H1 (cell line): ENCODE measurements at regions not wholly inside any gene's neighbourhood (a gene's known extent, or its start where the extent isn't known, plus 50 kb on each side); places are given as distances from the start of the nearest gene placed in this dataset.

Source experiments
- CTCF ChIA-PET: fragments of 300-600 bp; sonication (Branson Sonifier 250); formaldehyde crosslinking; loops from one replicate; lab custom pipeline; 2021; ENCODE audit not compliant: partially characterized antibody; lab: Charles Lee
- POLR2A ChIA-PET: fragments of 300-600 bp; sonication (Branson Sonifier 250); formaldehyde crosslinking; loops from one replicate; lab custom pipeline; 2021; ENCODE audit warnings: inconsistent platforms; ENCODE audit not compliant: partially characterized antibody; lab: Charles Lee
- DNase-seq, 2 experiments: peaks; one replicate each; pipeline versions ENCODE4 v3.0.0 to v3.0.0-alpha.2; 2010 to 2022; ENCODE audit warnings: low spot score in 2 of 2, low read depth in 1 of 2, mixed read lengths in 1 of 2
- FAIRE-seq: peaks from 2 replicates; lab custom pipeline; 2011; peaks lifted over from hg19 to GRCh38; lab: Jason Lieb, UNC
- H2AFZ ChIP-seq: 2 replicates; pipeline ENCODE4 v1.8.1; 2012; ENCODE audit warnings: low read length, inconsistent platforms
- H2AK5ac ChIP-seq: 2 replicates; pipeline ENCODE4 v1.6.1; 2013; ENCODE audit warnings: low read depth, low read length
- H2BK120ac ChIP-seq: replicated peaks from 2 replicates; pipeline ENCODE3; 2013; ENCODE audit warnings: low read depth, low read length, inconsistent platforms
- H2BK12ac ChIP-seq: 2 replicates; pipeline ENCODE4 v1.6.1; 2013; ENCODE audit warnings: low read depth, low read length
- H2BK15ac ChIP-seq: 2 replicates; pipeline ENCODE4 v1.6.1; 2013; ENCODE audit warnings: low read length
- H2BK20ac ChIP-seq: 2 replicates; pipeline ENCODE4 v1.6.1; 2013; ENCODE audit warnings: low read length
- H2BK5ac ChIP-seq: 2 replicates; pipeline ENCODE4 v1.6.1; 2013; ENCODE audit warnings: low read depth, low read length
- H3K14ac ChIP-seq: 2 replicates; pipeline ENCODE4 v1.6.1; 2013; ENCODE audit warnings: inconsistent platforms; ENCODE audit not compliant: insufficient read length
- H3K18ac ChIP-seq: 2 replicates; pipeline ENCODE4 v1.6.1; 2013; ENCODE audit warnings: low read length; ENCODE audit errors: extremely low read depth
- H3K23ac ChIP-seq: 2 replicates; pipeline ENCODE4 v1.6.1; 2013; ENCODE audit warnings: inconsistent platforms; ENCODE audit not compliant: insufficient read length
- H3K23me2 ChIP-seq: 2 replicates; pipeline ENCODE4 v1.6.1; 2013; ENCODE audit warnings: low read depth, low read length
- H3K27ac ChIP-seq: 2 replicates; pipeline ENCODE4 v1.6.1; 2011; ENCODE audit warnings: low read depth, low read length, inconsistent platforms
- H3K27me3 ChIP-seq, 4 experiments: replicated peaks in 1 of 4; 1 replicate in 1 of 4; 2 replicates in 3 of 4; pipeline versions ENCODE4 v1.6.1 to v1.8.1; 2011 to 2013; ENCODE audit warnings: low read length in 3 of 4, mild to moderate bottlenecking in 3 of 4, inconsistent platforms in 2 of 4, mixed read lengths in 2 of 4, moderate library complexity in 1 of 4; ENCODE audit not compliant: control insufficient read depth in 3 of 4, insufficient read depth in 3 of 4; ENCODE audit errors: extremely low read depth in 1 of 4
- H3K36me3 ChIP-seq, 4 experiments: 2 replicates each; pipeline versions ENCODE4 v1.6.1 to v1.8.1; 2011 to 2013; ENCODE audit warnings: mild to moderate bottlenecking in 4 of 4, low read length in 3 of 4, moderate library complexity in 2 of 4, control low read depth in 1 of 4, inconsistent platforms in 1 of 4; ENCODE audit not compliant: insufficient read depth in 4 of 4, control insufficient read depth in 2 of 4
- H3K4ac ChIP-seq: replicated peaks from 2 replicates; pipeline ENCODE3; 2013; ENCODE audit warnings: low read length, low read depth, mixed read lengths, inconsistent platforms; ENCODE audit not compliant: insufficient read length
- H3K4me1 ChIP-seq, 4 experiments: replicated peaks in 1 of 4; 1 replicate in 1 of 4; 2 replicates in 3 of 4; pipeline versions ENCODE4 v1.6.1 to v1.8.1; 2011 to 2013; ENCODE audit warnings: low read length in 3 of 4, inconsistent platforms in 2 of 4, mixed read lengths in 1 of 4; ENCODE audit not compliant: insufficient read depth in 4 of 4, control insufficient read depth in 3 of 4
- H3K4me2 ChIP-seq, 2 experiments: 2 replicates each; pipeline versions ENCODE4 v1.6.1 to v1.8.1; 2011 to 2013; ENCODE audit warnings: low read depth in 2 of 2, low read length in 2 of 2, control low read depth in 1 of 2, inconsistent platforms in 1 of 2, mild to moderate bottlenecking in 1 of 2; ENCODE audit not compliant: insufficient read depth in 1 of 2
- H3K4me3 ChIP-seq, 4 experiments: fragments of 200-600, 300-600 bp in 1 of 4; sonication (generic), shearing (Covaris generic), sonication (Bioruptor Twin) in 1 of 4; 2 replicates each; pipeline versions ENCODE4 v1.5.1 to v1.8.1; 2011 to 2016; ENCODE audit warnings: low read length in 4 of 4, low read depth in 3 of 4, control low read depth in 2 of 4, inconsistent platforms in 2 of 4, mild to moderate bottlenecking in 2 of 4, mixed read lengths in 1 of 4, moderate library complexity in 1 of 4; ENCODE audit not compliant: insufficient read depth in 2 of 4; ENCODE audit errors: extremely low read depth in 1 of 4
- H3K56ac ChIP-seq: replicated peaks from 2 replicates; pipeline ENCODE3; 2013; ENCODE audit warnings: low read depth, mild to moderate bottlenecking, mixed read lengths, low read length, inconsistent platforms; ENCODE audit not compliant: insufficient read length
- H3K79me1 ChIP-seq: 2 replicates; pipeline ENCODE4 v1.6.1; 2013; ENCODE audit warnings: low read depth, low read length, control low read depth
- H3K79me2 ChIP-seq, 2 experiments: 2 replicates each; pipeline versions ENCODE4 v1.6.1 to v1.8.1; 2012 to 2013; ENCODE audit warnings: low read length in 2 of 2, mild to moderate bottlenecking in 2 of 2, inconsistent platforms in 1 of 2; ENCODE audit not compliant: insufficient read depth in 2 of 2, control insufficient read depth in 1 of 2
- H3K9ac ChIP-seq, 4 experiments: replicated peaks in 1 of 4; 1 replicate in 1 of 4; 2 replicates in 3 of 4; pipeline versions ENCODE4 v1.6.1 to v1.8.1; 2011 to 2013; ENCODE audit warnings: low read depth in 3 of 4, low read length in 3 of 4, control low read depth in 2 of 4, mild to moderate bottlenecking in 2 of 4, moderate library complexity in 2 of 4, inconsistent platforms in 1 of 4; ENCODE audit errors: extremely low read depth in 1 of 4
- H3K9me3 ChIP-seq, 2 experiments: 2 replicates each; pipeline versions ENCODE4 v1.6.1 to v1.8.1; 2012 to 2013; ENCODE audit warnings: mild to moderate bottlenecking in 2 of 2, moderate library complexity in 2 of 2, control low read depth in 1 of 2, inconsistent platforms in 1 of 2, low read depth in 1 of 2, low read length in 1 of 2, mixed read lengths in 1 of 2; ENCODE audit not compliant: insufficient read depth in 2 of 2
- H4K20me1 ChIP-seq, 2 experiments: replicated peaks in 1 of 2; 2 replicates each; pipeline versions ENCODE3 to v1.8.1; 2011 to 2013; ENCODE audit warnings: inconsistent platforms in 2 of 2, low read length in 2 of 2, mild to moderate bottlenecking in 1 of 2; ENCODE audit not compliant: insufficient read depth in 2 of 2, control insufficient read depth in 1 of 2
- H4K5ac ChIP-seq: 2 replicates; pipeline ENCODE4 v1.6.1; 2013; ENCODE audit warnings: low read length, low read depth, mixed read lengths, inconsistent platforms; ENCODE audit not compliant: insufficient read length
- H4K8ac ChIP-seq: 2 replicates; pipeline ENCODE4 v1.8.0; 2013; ENCODE audit warnings: mild to moderate bottlenecking, moderate library complexity, low read length, inconsistent platforms; ENCODE audit not compliant: insufficient read depth; ENCODE audit errors: extremely low read depth
- H4K91ac ChIP-seq: replicated peaks from 2 replicates; pipeline ENCODE3; 2013; ENCODE audit warnings: low read length, mixed read lengths, inconsistent platforms; ENCODE audit not compliant: insufficient read length
- BCL11A ChIP-seq, 2 experiments: IDR thresholded peaks; one replicate each; pipeline ENCODE4 v1.6.1; 2011; ENCODE audit warnings: low read depth in 2 of 2, low read length in 2 of 2, mild to moderate bottlenecking in 2 of 2
- CREB1 ChIP-seq: IDR thresholded peaks from 2 replicates; pipeline ENCODE4 v1.6.1; 2012; ENCODE audit warnings: inconsistent platforms
- CTBP2 ChIP-seq: IDR thresholded peaks from 2 replicates; pipeline ENCODE4 v1.7.0; 2011; ENCODE audit warnings: borderline replicate concordance, mild to moderate bottlenecking, moderate library complexity, mixed read lengths, low read length; ENCODE audit not compliant: insufficient read depth, insufficient read length
- EZH2 ChIP-seq: fragments of 200-600 bp; sonication (generic); IDR thresholded peaks from 2 replicates; pipeline ENCODE4 v1.7.1; 2012; ENCODE audit warnings: low read depth, mild to moderate bottlenecking, moderate library complexity, low read length, inconsistent platforms; ENCODE audit not compliant: severe bottlenecking
- JUND ChIP-seq: IDR thresholded peaks from 2 replicates; pipeline ENCODE4 v1.6.1; 2011; ENCODE audit warnings: mild to moderate bottlenecking, improper control_type of control experiment, low read length
- KDM4A ChIP-seq: IDR thresholded peaks from one replicate; pipeline ENCODE4 v1.7.1; 2012; ENCODE audit warnings: low read depth, mild to moderate bottlenecking, moderate library complexity, low read length, inconsistent platforms; ENCODE audit not compliant: severe bottlenecking
- POU5F1 ChIP-seq: IDR thresholded peaks from 2 replicates; pipeline ENCODE4 v1.6.1; 2011; ENCODE audit warnings: low read depth, mild to moderate bottlenecking, low read length, moderate library complexity
- SIX5 ChIP-seq: IDR thresholded peaks from 2 replicates; pipeline ENCODE4 v1.6.1; 2011; ENCODE audit warnings: mild to moderate bottlenecking, low read depth, low read length
- SP1 ChIP-seq: IDR thresholded peaks from 2 replicates; pipeline ENCODE4 v1.6.1; 2011; ENCODE audit warnings: low read depth, low read length
- TAF1 ChIP-seq: IDR thresholded peaks from 2 replicates; pipeline ENCODE4 v1.6.1; 2011; ENCODE audit warnings: mild to moderate bottlenecking, low read depth, low read length
- TCF12 ChIP-seq: IDR thresholded peaks from 2 replicates; pipeline ENCODE4 v1.6.1; 2011; ENCODE audit warnings: low read depth, mild to moderate bottlenecking, low read length
- ZNF274 ChIP-seq: IDR thresholded peaks from 2 replicates; pipeline ENCODE4 v1.7.0; 2012; ENCODE audit warnings: low read length, borderline replicate concordance; ENCODE audit errors: extremely low read depth
- WGBS, 2 experiments: shearing (Covaris generic) in 1 of 2; methylation state at CpG; one replicate each; pipeline versions ENCODE4 v1.1.6 to v1.1.7; 2013 to 2015; ENCODE audit warnings: low lambda C conversion rate in 2 of 2, mixed read lengths in 2 of 2, inconsistent platforms in 1 of 2, low coverage in 1 of 2, missing lambda C conversion rate in 1 of 2; ENCODE audit not compliant: insufficient replicate concordance in 2 of 2, insufficient coverage in 1 of 2, insufficient read length in 1 of 2; ENCODE audit errors: extremely low coverage in 1 of 2, missing lambda C conversion rate in 1 of 2; 5-methylcytosine and 5-hydroxymethylcytosine counted together
- TF ChIP-seq, protein P1 (sequence below): IDR thresholded peaks from 2 replicates; pipeline ENCODE4 v1.6.1; 2012; ENCODE audit warnings: inconsistent platforms

GRCh38 chr6:3551716-3552511 lies 95.1 kb upstream of the SLC22A23 start:
- no peak overlapping the region for H3K27ac ChIP-seq
- H3K79me1 ChIP-seq: no peaks in the 10 kb centered on the region
- H2BK20ac ChIP-seq: no peak overlapping the region
- no peak overlapping the region for H2BK12ac ChIP-seq
- no peak overlapping the region for H4K91ac ChIP-seq
- CTCF ChIA-PET: interaction anchor here (1.4 kb wide), 1 partner anchor 9 kb away, joined by 3 read pairs; no protein-coding TSS in a partner anchor
- H3K4me1 ChIP-seq: no peaks in the 10 kb centered on the region
- H4K8ac ChIP-seq: no peak overlapping the region
- H3K9ac ChIP-seq: no peak overlapping the region
- no peak overlapping the region for H3K56ac ChIP-seq
- no peak overlapping the region for H3K18ac ChIP-seq
- H3K4me3 ChIP-seq: no peak overlapping the region
- H3K4me2 ChIP-seq: no peak overlapping the region
- POLR2A ChIA-PET: no interaction called here
- no peaks in the 10 kb centered on the region for H3K9me3 ChIP-seq
- no peak overlapping the region for H4K5ac ChIP-seq
- no peak overlapping the region for H3K23ac ChIP-seq
- H2BK15ac ChIP-seq: no peak overlapping the region
- no peaks in the 10 kb centered on the region for H3K23me2 ChIP-seq
- H3K36me3 ChIP-seq: no peaks in the 10 kb centered on the region
- no peak overlapping the region for H3K4ac ChIP-seq
- H3K14ac ChIP-seq: no peak overlapping the region
- no peak overlapping the region for H2BK5ac ChIP-seq
- DNase-seq (no peak), FAIRE-seq (no peak)
- 74% methylated on average over 5 of the region's 5 CpGs; no CpG with 5 or more reads in 1 of the 2 experiments for WGBS, 2 experiments
- H2AK5ac ChIP-seq: no peak overlapping the region
- H2BK120ac ChIP-seq: no peak overlapping the region
- H3K27me3 ChIP-seq: no peaks in the 10 kb centered on the region
- H3K79me2 ChIP-seq: no peaks in the 10 kb centered on the region
- H2AFZ ChIP-seq: no peak overlapping the region
- H4K20me1 ChIP-seq: no peaks in the 10 kb centered on the region
- no peak for TF ChIP-seq BCL11A (IDR thresholded peaks at IDR 0.05; ENCODE audit: low read depth in 2 of 2, low read length in 2 of 2)
- TF ChIP-seq KDM4A: no peak
- TF ChIP-seq POU5F1: no peak
- TF ChIP-seq SP1: no peak
- TF ChIP-seq TCF12: no peak
- TF ChIP-seq, protein P1, sequence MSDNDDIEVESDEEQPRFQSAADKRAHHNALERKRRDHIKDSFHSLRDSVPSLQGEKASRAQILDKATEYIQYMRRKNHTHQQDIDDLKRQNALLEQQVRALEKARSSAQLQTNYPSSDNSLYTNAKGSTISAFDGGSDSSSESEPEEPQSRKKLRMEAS: no peak
- no peak for TF ChIP-seq CTBP2
- no peak for TF ChIP-seq SIX5
- TF ChIP-seq TAF1: no peak
- TF ChIP-seq JUND: no peak
- no peak for TF ChIP-seq EZH2
- no peak for TF ChIP-seq CREB1
- TF ChIP-seq ZNF274: no peak
